SU-DHL-6 (cell line): ENCODE measurements at regions not wholly inside any gene's neighbourhood (a gene's known extent, or its start where the extent isn't known, plus 50 kb on each side); places are given as distances from the start of the nearest gene placed in this dataset.

ENCODE experiments used
- EZH2phosphoT487 ChIP-seq: fragments of 200-600 bp; sonication (generic), shearing (Covaris generic); conservative IDR thresholded peaks from 2 replicates; pipeline ENCODE4 v1.6.1; 2018; ENCODE audit warnings: mild to moderate bottlenecking, antibody characterized with exemption, low read length, moderate library complexity, mixed read lengths
- TF ChIP-seq, protein P1 (sequence below): fragments of 200-600 bp; sonication (generic); IDR thresholded peaks from one replicate; pipeline ENCODE4 v1.5.1; 2017; ENCODE audit warnings: antibody characterized with exemption, mild to moderate bottlenecking, low read length, moderate library complexity; ENCODE audit not compliant: insufficient read depth, poor library complexity, severe bottlenecking

DNA sequence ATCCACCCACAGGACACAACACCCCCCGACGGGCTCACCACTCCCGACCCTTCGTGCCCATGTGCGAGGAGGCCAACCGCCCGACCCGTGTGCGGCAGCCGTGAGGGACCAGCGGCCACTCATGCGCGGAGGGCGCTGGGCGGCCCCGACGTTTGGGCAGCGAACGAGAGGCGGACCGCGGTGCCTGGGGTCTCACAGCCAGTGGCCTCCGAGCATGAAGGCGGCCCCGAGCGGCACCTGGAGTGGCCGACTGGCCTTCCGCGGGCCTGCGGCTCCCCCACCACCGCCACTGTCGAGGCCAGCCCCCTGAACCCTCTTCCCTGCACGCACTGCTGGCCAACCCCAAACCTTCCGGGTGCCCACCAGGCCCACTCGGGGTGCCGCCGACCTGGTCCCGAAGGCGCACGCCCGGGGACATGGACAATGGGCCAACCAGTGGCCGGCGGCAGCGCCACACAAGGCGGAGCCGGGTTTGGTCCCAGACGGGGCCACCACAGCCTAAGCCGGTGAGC lies 4274.9 kb upstream of the OR11H1 start:
- TF ChIP-seq, protein P1, sequence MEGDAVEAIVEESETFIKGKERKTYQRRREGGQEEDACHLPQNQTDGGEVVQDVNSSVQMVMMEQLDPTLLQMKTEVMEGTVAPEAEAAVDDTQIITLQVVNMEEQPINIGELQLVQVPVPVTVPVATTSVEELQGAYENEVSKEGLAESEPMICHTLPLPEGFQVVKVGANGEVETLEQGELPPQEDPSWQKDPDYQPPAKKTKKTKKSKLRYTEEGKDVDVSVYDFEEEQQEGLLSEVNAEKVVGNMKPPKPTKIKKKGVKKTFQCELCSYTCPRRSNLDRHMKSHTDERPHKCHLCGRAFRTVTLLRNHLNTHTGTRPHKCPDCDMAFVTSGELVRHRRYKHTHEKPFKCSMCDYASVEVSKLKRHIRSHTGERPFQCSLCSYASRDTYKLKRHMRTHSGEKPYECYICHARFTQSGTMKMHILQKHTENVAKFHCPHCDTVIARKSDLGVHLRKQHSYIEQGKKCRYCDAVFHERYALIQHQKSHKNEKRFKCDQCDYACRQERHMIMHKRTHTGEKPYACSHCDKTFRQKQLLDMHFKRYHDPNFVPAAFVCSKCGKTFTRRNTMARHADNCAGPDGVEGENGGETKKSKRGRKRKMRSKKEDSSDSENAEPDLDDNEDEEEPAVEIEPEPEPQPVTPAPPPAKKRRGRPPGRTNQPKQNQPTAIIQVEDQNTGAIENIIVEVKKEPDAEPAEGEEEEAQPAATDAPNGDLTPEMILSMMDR = no peak
- no peak for TF ChIP-seq EZH2phosphoT487
